ENCODE measurements at regions not wholly inside any gene's neighbourhood (a gene's known extent, or its start where the extent isn't known, plus 50 kb on each side); places are given as distances from the start of the nearest gene placed in this dataset.
"Not testable (repeated sequence)": the region's sequence is repeated elsewhere in the genome, so short reads cannot be mapped to it uniquely, and the experiment has no call there.

DNA sequence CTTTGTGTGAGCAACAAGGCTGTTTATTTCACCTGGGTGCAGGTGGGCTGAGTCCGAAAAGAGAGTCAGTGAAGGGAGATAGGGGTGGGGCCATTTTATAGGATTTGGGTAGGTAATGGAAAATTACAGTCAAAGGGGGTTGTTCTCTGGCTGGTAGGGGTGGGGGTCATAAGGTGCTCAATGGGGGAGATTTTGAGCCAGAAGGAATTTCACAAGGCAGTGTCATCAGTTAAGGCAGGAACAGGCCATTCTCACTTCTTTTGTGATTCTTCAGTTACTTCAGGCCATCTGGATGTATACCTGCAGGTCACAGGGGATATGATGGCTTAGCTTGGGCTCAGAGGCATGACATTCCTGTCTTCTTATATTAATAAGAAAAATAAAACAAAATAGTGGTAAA is 103.4 kb upstream of the SLC25A48 start:
- H2AFZ ChIP-seq (ENCODE audit: low read depth, low read length); H3K27ac ChIP-seq (ENCODE audit: low read length); H4K20me1 ChIP-seq (ENCODE audit: insufficient read depth); H3K79me2 ChIP-seq (replicated peaks; ENCODE audit: insufficient read depth, low read length); H3K9me2 ChIP-seq (ENCODE audit: insufficient read depth, low read length); H3K27me3 ChIP-seq (ENCODE audit: insufficient read depth, low read depth, low read length); H3K9ac ChIP-seq (ENCODE audit: low read length); H3K4me3 ChIP-seq (ENCODE audit: low read length); H3K4me2 ChIP-seq (ENCODE audit: low read length); H3F3A ChIP-seq (ENCODE audit: insufficient read depth, low read length, poor library complexity, severe bottlenecking); H3K9me3 ChIP-seq (ENCODE audit: low read length); H3K36me3 ChIP-seq (ENCODE audit: insufficient read depth, low read length): not testable (repeated sequence)

DNA sequence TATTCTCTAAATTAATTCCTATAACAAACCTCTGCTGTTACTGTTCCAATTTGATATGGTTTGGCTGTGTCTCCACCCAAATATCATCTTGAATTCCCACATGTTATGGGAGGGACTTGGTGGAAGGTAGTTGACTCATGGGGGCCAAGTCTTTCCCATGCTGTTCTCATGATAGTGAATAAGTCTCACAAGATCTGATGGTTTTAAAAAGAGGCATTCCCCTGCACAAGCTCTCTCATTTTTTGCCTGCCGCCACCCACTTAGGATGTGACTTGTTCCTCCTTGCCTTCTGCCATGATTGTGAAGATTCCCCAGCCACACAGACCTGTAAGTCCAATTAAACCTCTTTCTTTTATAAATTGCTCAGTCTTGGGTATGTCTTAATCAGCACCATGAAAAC is 104.3 kb upstream of the SLC25A48 start:
- not testable (repeated sequence) for H3K36me3 ChIP-seq (ENCODE audit: insufficient read depth, low read length); H3K4me3 ChIP-seq (ENCODE audit: low read length); H4K20me1 ChIP-seq (ENCODE audit: insufficient read depth); H3K27me3 ChIP-seq (ENCODE audit: insufficient read depth, low read depth, low read length); H3K79me2 ChIP-seq (replicated peaks; ENCODE audit: insufficient read depth, low read length); H3K9ac ChIP-seq (ENCODE audit: low read length); H2AFZ ChIP-seq (ENCODE audit: low read depth, low read length); H3K27ac ChIP-seq (ENCODE audit: low read length); H3F3A ChIP-seq (ENCODE audit: insufficient read depth, low read length, poor library complexity, severe bottlenecking); H3K9me2 ChIP-seq (ENCODE audit: insufficient read depth, low read length); H3K4me2 ChIP-seq (ENCODE audit: low read length); H3K9me3 ChIP-seq (ENCODE audit: low read length)

DNA sequence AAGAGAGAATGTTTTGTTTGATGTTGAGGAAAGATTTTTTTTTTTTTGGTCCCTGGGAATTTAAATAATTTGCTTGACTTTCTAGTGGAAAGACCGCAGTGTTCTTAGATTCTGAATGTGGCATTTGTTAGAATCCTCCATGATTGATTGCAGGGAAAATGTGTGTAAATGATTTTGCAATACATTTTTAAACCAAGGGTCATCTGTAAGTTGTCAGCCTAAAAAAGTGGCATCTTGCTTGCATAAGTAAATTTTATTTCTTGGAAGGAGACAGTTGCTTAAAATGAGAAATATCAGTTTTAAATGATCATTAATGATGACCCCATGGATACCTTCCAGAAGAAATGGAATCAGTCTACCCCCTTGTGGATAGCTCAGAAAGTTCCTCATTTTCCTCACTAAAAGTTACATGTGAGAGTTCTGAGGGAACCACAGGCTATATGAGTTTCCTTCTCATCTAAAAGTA is 105.1 kb upstream of the SLC25A48 start:
- no peaks in the 10 kb centered on the region for H3K9me2 ChIP-seq (ENCODE audit: insufficient read depth, low read length)
- no peaks in the 10 kb centered on the region for H3K79me2 ChIP-seq (replicated peaks; ENCODE audit: insufficient read depth, low read length)

DNA sequence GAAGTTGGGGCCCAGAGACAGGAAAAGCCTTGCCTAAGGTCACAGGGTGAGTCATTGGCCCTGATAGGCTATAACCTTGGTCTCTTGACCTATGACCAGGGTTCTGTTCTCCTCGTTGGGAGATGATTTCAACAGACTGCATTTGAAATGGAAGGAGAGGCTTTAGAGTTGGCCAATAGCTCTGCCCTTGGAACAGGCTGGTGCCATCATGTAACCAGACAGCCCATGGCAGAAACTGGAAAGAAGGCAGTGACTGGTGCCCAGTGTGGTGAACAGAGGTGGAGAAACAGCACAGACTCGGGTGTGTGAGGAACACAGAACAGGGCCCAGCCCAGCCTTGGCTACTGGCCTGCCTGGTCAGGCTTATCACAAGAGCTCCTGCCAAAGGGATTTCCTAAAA is 109.8 kb upstream of the SLC25A48 start:
- Histone ChIP-seq H3K9me3 (ENCODE audit: low read length) (no peaks in the 10 kb centered on the region), H3K79me2 (replicated peaks; ENCODE audit: insufficient read depth, low read length) (no peaks in the 10 kb centered on the region), H3K9me2 (ENCODE audit: insufficient read depth, low read length) (no peaks in the 10 kb centered on the region), H4K20me1 (ENCODE audit: insufficient read depth) (no peaks in the 10 kb centered on the region), H3F3A (ENCODE audit: insufficient read depth, low read length, poor library complexity, severe bottlenecking) (no peaks in the 10 kb centered on the region), H3K27ac (ENCODE audit: low read length) (no peak overlapping the region), H2AFZ (ENCODE audit: low read depth, low read length) (no peak overlapping the region), H3K27me3 (ENCODE audit: insufficient read depth, low read depth, low read length) (no peaks in the 10 kb centered on the region), H3K4me2 (ENCODE audit: low read length) (no peak overlapping the region), H3K9ac (ENCODE audit: low read length) (no peak overlapping the region), H3K36me3 (ENCODE audit: insufficient read depth, low read length) (no peaks in the 10 kb centered on the region), H3K4me3 (ENCODE audit: low read length) (no peak overlapping the region)
- no peak for TF ChIP-seq MXI1 (conservative IDR thresholded peaks at IDR 0.05; ENCODE audit: poor library complexity, severe bottlenecking)
- TF ChIP-seq POLR2AphosphoS5 (IDR thresholded peaks at IDR 0.05) = no peak
- TF ChIP-seq EZH2 (IDR thresholded peaks at IDR 0.05; ENCODE audit: borderline replicate concordance, insufficient read depth, low read length, poor library complexity, severe bottlenecking) = no peak
- no peak for TF ChIP-seq TAF1 (IDR thresholded peaks at IDR 0.05; ENCODE audit: low read depth)

More for the DNA sequence above, 105.1 kb upstream of the SLC25A48 start:
- no peaks in the 10 kb centered on the region for H3K27me3 ChIP-seq (ENCODE audit: insufficient read depth, low read depth, low read length)
- no peaks in the 10 kb centered on the region for H4K20me1 ChIP-seq (ENCODE audit: insufficient read depth)
- no peak overlapping the region for H3K4me2 ChIP-seq (ENCODE audit: low read length)
- no peaks in the 10 kb centered on the region for H3K36me3 ChIP-seq (ENCODE audit: insufficient read depth, low read length)
- no peaks in the 10 kb centered on the region for H3F3A ChIP-seq (ENCODE audit: insufficient read depth, low read length, poor library complexity, severe bottlenecking)
- H3K4me3 ChIP-seq (ENCODE audit: low read length) = no peak overlapping the region
- no peak overlapping the region for H3K9ac ChIP-seq (ENCODE audit: low read length)
- no peak for TF ChIP-seq POLR2AphosphoS5 (IDR thresholded peaks at IDR 0.05)
- peak; percentile 78 for TF ChIP-seq RAD21 (conservative IDR thresholded peaks at IDR 0.05)
- TF ChIP-seq, protein P1, sequence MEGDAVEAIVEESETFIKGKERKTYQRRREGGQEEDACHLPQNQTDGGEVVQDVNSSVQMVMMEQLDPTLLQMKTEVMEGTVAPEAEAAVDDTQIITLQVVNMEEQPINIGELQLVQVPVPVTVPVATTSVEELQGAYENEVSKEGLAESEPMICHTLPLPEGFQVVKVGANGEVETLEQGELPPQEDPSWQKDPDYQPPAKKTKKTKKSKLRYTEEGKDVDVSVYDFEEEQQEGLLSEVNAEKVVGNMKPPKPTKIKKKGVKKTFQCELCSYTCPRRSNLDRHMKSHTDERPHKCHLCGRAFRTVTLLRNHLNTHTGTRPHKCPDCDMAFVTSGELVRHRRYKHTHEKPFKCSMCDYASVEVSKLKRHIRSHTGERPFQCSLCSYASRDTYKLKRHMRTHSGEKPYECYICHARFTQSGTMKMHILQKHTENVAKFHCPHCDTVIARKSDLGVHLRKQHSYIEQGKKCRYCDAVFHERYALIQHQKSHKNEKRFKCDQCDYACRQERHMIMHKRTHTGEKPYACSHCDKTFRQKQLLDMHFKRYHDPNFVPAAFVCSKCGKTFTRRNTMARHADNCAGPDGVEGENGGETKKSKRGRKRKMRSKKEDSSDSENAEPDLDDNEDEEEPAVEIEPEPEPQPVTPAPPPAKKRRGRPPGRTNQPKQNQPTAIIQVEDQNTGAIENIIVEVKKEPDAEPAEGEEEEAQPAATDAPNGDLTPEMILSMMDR (IDR thresholded peaks at IDR 0.05; ENCODE audit: poor library complexity, severe bottlenecking) = peak; percentile 73
- peak; percentile 86 for TF ChIP-seq SMC3 (conservative IDR thresholded peaks at IDR 0.05; ENCODE audit: poor library complexity)
- H2AFZ ChIP-seq (ENCODE audit: low read depth, low read length) = no peak overlapping the region
- no peaks in the 10 kb centered on the region for H3K9me3 ChIP-seq (ENCODE audit: low read length)
- H3K27ac ChIP-seq (ENCODE audit: low read length) = no peak overlapping the region

All from neural cell (in vitro differentiated cells).